ENCODE measurements at regions not wholly inside any gene's neighbourhood (a gene's known extent, or its start where the extent isn't known, plus 50 kb on each side); places are given as distances from the start of the nearest gene placed in this dataset.

- no peak for TF ChIP-seq CTCF (IDR thresholded peaks at IDR 0.05; ENCODE audit: insufficient read depth, low read length)
- no peak for TF ChIP-seq REST (IDR thresholded peaks at IDR 0.05; ENCODE audit: insufficient replicate concordance, low read depth)
- TF ChIP-seq POLR2AphosphoS5 (IDR thresholded peaks at IDR 0.05; ENCODE audit: low read depth), result no peak
- TF ChIP-seq GABPA (IDR thresholded peaks at IDR 0.05; ENCODE audit: low read depth), result no peak
- TF ChIP-seq SPI1 (IDR thresholded peaks at IDR 0.05; ENCODE audit: borderline replicate concordance, low read depth), result no peak
Observed at GRCh38 chr18:44175891-44176290, 504.8 kb upstream of the SETBP1 start.

Data from HL-60 (cell line).